Esophagus muscularis mucosa (tissue), 3 donors: ENCODE measurements at regions not wholly inside any gene's neighbourhood (a gene's known extent, or its start where the extent isn't known, plus 50 kb on each side); places are given as distances from the start of the nearest gene placed in this dataset.

Experiments used
- CTCF ChIP-seq, 3 experiments: fragments of 200-600 bp in 2 of 3; fragments of 450-650 bp in 1 of 3; sonication (generic) in 2 of 3; IDR thresholded peaks; one replicate each; pipeline ENCODE4 v1.5.1; 2017 to 2019; ENCODE audit warnings: antibody characterized with exemption in 3 of 3, mild to moderate bottlenecking in 2 of 3, moderate library complexity in 1 of 3
- POLR2A ChIP-seq: fragments of 450-650 bp; IDR thresholded peaks from one replicate; pipeline ENCODE4 v1.6.1; 2017; ENCODE audit warnings: antibody characterized with exemption, moderate library complexity, mild to moderate bottlenecking, low read depth
- POLR2AphosphoS5 ChIP-seq, 2 donors: sonication (generic); formaldehyde crosslinking; IDR thresholded peaks; one replicate each; pipeline ENCODE4 v1.6.1; 2017; ENCODE audit warnings: antibody characterized with exemption in 2 of 2

DNA sequence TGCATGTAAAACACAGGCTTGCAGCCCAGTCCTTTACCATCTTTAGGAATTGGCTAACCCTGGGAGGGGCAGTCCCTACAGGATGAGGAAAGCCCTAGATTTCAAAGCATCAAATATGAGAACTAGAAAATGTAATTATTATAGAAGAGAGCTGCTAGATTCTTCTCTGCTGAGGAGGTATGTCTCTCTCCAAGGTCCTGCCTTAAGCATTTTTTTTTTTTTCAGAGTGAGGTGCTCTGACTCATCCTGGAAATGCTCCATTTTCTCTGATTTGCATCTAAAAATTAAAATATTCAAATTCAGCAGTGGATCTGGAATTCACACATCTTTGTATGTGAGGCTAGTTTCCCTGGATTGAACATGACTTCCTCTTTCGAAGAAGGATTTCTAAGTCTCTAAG lies 149.8 kb downstream of the ZNF648 start:
- TF ChIP-seq CTCF (IDR thresholded peaks at IDR 0.05) (no peak), POLR2AphosphoS5 (IDR thresholded peaks at IDR 0.05) (no peak), POLR2A (no peak)
